Smooth muscle cell (in vitro differentiated cells): ENCODE measurements at regions not wholly inside any gene's neighbourhood (a gene's known extent, or its start where the extent isn't known, plus 50 kb on each side); places are given as distances from the start of the nearest gene placed in this dataset.

Experiments used
- DNase-seq: peaks from one replicate; lab custom pipeline; 2025; ENCODE audit not compliant: unreplicated experiment; lab: John Stamatoyannopoulos, UW
- H2AFZ ChIP-seq: fragments of 200-600 bp; sonication (generic); 2 replicates; pipeline ENCODE4 v1.6.0; 2016; ENCODE audit warnings: antibody characterized with exemption, low read depth, mild to moderate bottlenecking
- H3F3A ChIP-seq: fragments of 200-600 bp; sonication (generic); 2 replicates; pipeline ENCODE4 v1.6.0; 2017; ENCODE audit warnings: antibody characterized with exemption, low read depth
- H3K27ac ChIP-seq: fragments of 200-600 bp; sonication (generic); 2 replicates; pipeline ENCODE4 v1.5.1; 2016; ENCODE audit warnings: low read depth, mild to moderate bottlenecking
- H3K27me3 ChIP-seq: fragments of 200-600 bp; sonication (generic); 2 replicates; pipeline ENCODE4 v1.6.1; 2016; ENCODE audit warnings: low read depth, mild to moderate bottlenecking
- H3K36me3 ChIP-seq: fragments of 200-600 bp; sonication (generic); 2 replicates; pipeline ENCODE4 v1.5.1; 2016; ENCODE audit warnings: low read depth
- H3K4me1 ChIP-seq: fragments of 200-600 bp; sonication (generic); 2 replicates; pipeline ENCODE4 v1.5.1; 2016; ENCODE audit warnings: low read depth
- H3K4me2 ChIP-seq: fragments of 200-600 bp; sonication (generic); 2 replicates; pipeline ENCODE4 v1.6.0; 2016; ENCODE audit warnings: mild to moderate bottlenecking
- H3K4me3 ChIP-seq: fragments of 200-600 bp; sonication (generic); 2 replicates; pipeline ENCODE4 v1.5.1; 2016; ENCODE audit warnings: mild to moderate bottlenecking
- H3K79me2 ChIP-seq: fragments of 200-600 bp; sonication (generic); 2 replicates; pipeline ENCODE4 v1.6.0; 2016; ENCODE audit warnings: low read depth, mild to moderate bottlenecking
- H3K9ac ChIP-seq: fragments of 200-600 bp; sonication (generic); 2 replicates; pipeline ENCODE4 v1.6.0; 2016; ENCODE audit warnings: low read depth
- H3K9me3 ChIP-seq: fragments of 200-600 bp; sonication (generic); replicated peaks from 2 replicates; pipeline ENCODE4 v1.5.1; 2016; ENCODE audit warnings: low read depth
- H4K20me1 ChIP-seq: fragments of 200-600 bp; sonication (generic); 2 replicates; pipeline ENCODE4 v1.6.0; 2016; ENCODE audit warnings: low read depth
- WGBS: methylation state at CpG from one replicate; pipeline ENCODE4 v1.1.7; 2016; ENCODE audit warnings: low lambda C conversion rate; 5-methylcytosine and 5-hydroxymethylcytosine counted together
- TF ChIP-seq, protein P1 (sequence below): fragments of 200-600 bp; sonication (generic); IDR thresholded peaks from 2 replicates; pipeline ENCODE4 v1.5.1; 2017; ENCODE audit warnings: borderline replicate concordance, mild to moderate bottlenecking, antibody characterized with exemption; ENCODE audit not compliant: insufficient read depth, poor library complexity, severe bottlenecking

DNA sequence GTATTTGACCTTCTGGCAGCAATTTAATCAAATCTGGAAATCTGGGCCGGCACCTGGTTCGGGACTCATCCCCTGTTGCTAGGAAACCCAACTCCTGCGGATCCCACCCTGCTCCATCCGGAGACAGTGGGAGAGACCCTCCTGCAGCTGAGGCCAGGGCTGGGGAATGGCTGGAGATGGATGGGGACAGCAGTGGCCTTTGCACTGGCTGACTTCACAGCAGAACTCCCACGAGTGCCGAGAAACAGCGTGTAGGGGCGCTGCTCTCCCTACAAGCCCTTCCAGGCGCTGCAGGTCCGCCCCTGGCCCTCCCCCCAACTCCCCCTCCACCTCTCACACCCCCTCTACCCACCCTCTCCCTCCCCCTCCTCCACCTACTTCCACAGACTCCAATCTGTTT lies 105.8 kb upstream of the PPP1R26 start:
- H3K4me2 ChIP-seq = no peak overlapping the region
- no peaks in the 10 kb centered on the region for H3K9me3 ChIP-seq
- no peak overlapping the region for H3K9ac ChIP-seq
- H3K79me2 ChIP-seq = no peaks in the 10 kb centered on the region
- H4K20me1 ChIP-seq = no peaks in the 10 kb centered on the region
- H3K36me3 ChIP-seq = no peaks in the 10 kb centered on the region
- no peaks in the 10 kb centered on the region for H3F3A ChIP-seq
- WGBS = 79% methylated on average over 7 of the region's 10 CpGs
- H2AFZ ChIP-seq = no peak overlapping the region
- DNase-seq = no peak
- H3K4me1 ChIP-seq = no peaks in the 10 kb centered on the region
- H3K27ac ChIP-seq = no peak overlapping the region
- H3K27me3 ChIP-seq = peaks cover 5% of the 10 kb centered on the region
- no peak overlapping the region for H3K4me3 ChIP-seq
- TF ChIP-seq, protein P1, sequence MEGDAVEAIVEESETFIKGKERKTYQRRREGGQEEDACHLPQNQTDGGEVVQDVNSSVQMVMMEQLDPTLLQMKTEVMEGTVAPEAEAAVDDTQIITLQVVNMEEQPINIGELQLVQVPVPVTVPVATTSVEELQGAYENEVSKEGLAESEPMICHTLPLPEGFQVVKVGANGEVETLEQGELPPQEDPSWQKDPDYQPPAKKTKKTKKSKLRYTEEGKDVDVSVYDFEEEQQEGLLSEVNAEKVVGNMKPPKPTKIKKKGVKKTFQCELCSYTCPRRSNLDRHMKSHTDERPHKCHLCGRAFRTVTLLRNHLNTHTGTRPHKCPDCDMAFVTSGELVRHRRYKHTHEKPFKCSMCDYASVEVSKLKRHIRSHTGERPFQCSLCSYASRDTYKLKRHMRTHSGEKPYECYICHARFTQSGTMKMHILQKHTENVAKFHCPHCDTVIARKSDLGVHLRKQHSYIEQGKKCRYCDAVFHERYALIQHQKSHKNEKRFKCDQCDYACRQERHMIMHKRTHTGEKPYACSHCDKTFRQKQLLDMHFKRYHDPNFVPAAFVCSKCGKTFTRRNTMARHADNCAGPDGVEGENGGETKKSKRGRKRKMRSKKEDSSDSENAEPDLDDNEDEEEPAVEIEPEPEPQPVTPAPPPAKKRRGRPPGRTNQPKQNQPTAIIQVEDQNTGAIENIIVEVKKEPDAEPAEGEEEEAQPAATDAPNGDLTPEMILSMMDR = no peak

GRCh38 chr9:135374591-135374990 lies 105.0 kb upstream of the PPP1R26 start:
- Histone ChIP-seq H2AFZ (no peak overlapping the region), H3K9me3 (no peaks in the 10 kb centered on the region), H3K4me3 (no peak overlapping the region), H3K27me3 (peaks cover 5% of the 10 kb centered on the region), H3F3A (no peaks in the 10 kb centered on the region), H4K20me1 (no peaks in the 10 kb centered on the region), H3K9ac (no peak overlapping the region), H3K4me2 (no peak overlapping the region), H3K27ac (no peak overlapping the region), H3K4me1 (no peaks in the 10 kb centered on the region), H3K79me2 (no peaks in the 10 kb centered on the region), H3K36me3 (no peaks in the 10 kb centered on the region)
- TF ChIP-seq, protein P1 = no peak
- DNase-seq = no peak
- WGBS = 84% methylated on average over 8 of the region's 8 CpGs

- WGBS = 91% methylated on average over 16 of the region's 17 CpGs
- no peak for DNase-seq
- no peak overlapping the region for H3K9ac ChIP-seq
Measured at GRCh38 chr9:135375001-135375400, 104.6 kb upstream of the PPP1R26 start.

More at GRCh38 chr9:135375001-135375400, 104.6 kb upstream of the PPP1R26 start:
- Histone ChIP-seq H3K36me3 (no peaks in the 10 kb centered on the region), H3K9me3 (no peaks in the 10 kb centered on the region), H3F3A (no peaks in the 10 kb centered on the region), H3K27me3 (peaks cover 5% of the 10 kb centered on the region), H2AFZ (no peak overlapping the region), H3K4me1 (no peaks in the 10 kb centered on the region), H3K4me3 (no peak overlapping the region), H3K4me2 (no peak overlapping the region), H3K79me2 (no peaks in the 10 kb centered on the region), H4K20me1 (no peaks in the 10 kb centered on the region), H3K27ac (no peak overlapping the region)
- TF ChIP-seq, protein P1 = no peak
